RPMI8226 (cell line): ENCODE measurements at regions not wholly inside any gene's neighbourhood (a gene's known extent, or its start where the extent isn't known, plus 50 kb on each side); places are given as distances from the start of the nearest gene placed in this dataset.
"Not testable (repeated sequence)": the region's sequence is repeated elsewhere in the genome, so short reads cannot be mapped to it uniquely, and the experiment has no call there.

Source experiments
- DNase-seq: peaks from one replicate; pipeline ENCODE4 v3.0.0-alpha.2; 2015

GRCh38 chrX:109155161-109155560, 326.7 kb downstream of the GUCY2F start:
- no peak for DNase-seq

- DNase-seq = not testable (repeated sequence)
Observed at GRCh38 chrX:109144173-109144572, 337.7 kb downstream of the GUCY2F start.

GRCh38 chrX:109140463-109140862, 341.4 kb downstream of the GUCY2F start:
- no peak for DNase-seq

GRCh38 chrX:109134777-109135176, 347.1 kb downstream of the GUCY2F start:
- DNase-seq = no peak

GRCh38 chrX:109125304-109125703, 356.6 kb downstream of the GUCY2F start:
- no peak for DNase-seq

GRCh38 chrX:109089359-109089758, 353.0 kb upstream of the IRS4 start:
- DNase-seq = no peak

GRCh38 chrX:109077788-109078187, 341.4 kb upstream of the IRS4 start:
- DNase-seq = no peak

- DNase-seq = not testable (repeated sequence)
Observed at GRCh38 chrX:109054181-109054581, 317.8 kb upstream of the IRS4 start.

GRCh38 chrX:109049903-109050302, 313.5 kb upstream of the IRS4 start:
- no peak for DNase-seq

- DNase-seq = no peak
Observed at GRCh38 chrX:109049416-109049815, 313.1 kb upstream of the IRS4 start.

- DNase-seq = no peak
Observed at GRCh38 chrX:109040057-109040456, 303.7 kb upstream of the IRS4 start.

- no peak for DNase-seq
Observed at GRCh38 chrX:109036624-109037023, 300.3 kb upstream of the IRS4 start.

GRCh38 chrX:108993909-108994308, 257.5 kb upstream of the IRS4 start:
- DNase-seq = no peak

- DNase-seq = not testable (repeated sequence)
Observed at GRCh38 chrX:108972899-108973298, 236.5 kb upstream of the IRS4 start.

GRCh38 chrX:108947205-108947604, 210.8 kb upstream of the IRS4 start:
- DNase-seq = no peak

GRCh38 chrX:108946531-108946930, 210.2 kb upstream of the IRS4 start:
- DNase-seq = no peak

- no peak for DNase-seq
Observed at GRCh38 chrX:108945883-108946523, 209.6 kb upstream of the IRS4 start.

- no peak for DNase-seq
Observed at GRCh38 chrX:108914791-108915190, 178.4 kb upstream of the IRS4 start.

GRCh38 chrX:108903831-108904230, 167.5 kb upstream of the IRS4 start:
- not testable (repeated sequence) for DNase-seq

GRCh38 chrX:108900333-108900732, 164.0 kb upstream of the IRS4 start:
- no peak for DNase-seq

GRCh38 chrX:108896349-108896748, 160.0 kb upstream of the IRS4 start:
- not testable (repeated sequence) for DNase-seq

- DNase-seq = no peak
Observed at GRCh38 chrX:108892501-108892900, 156.1 kb upstream of the IRS4 start.

- DNase-seq = no peak
Observed at GRCh38 chrX:108875548-108875947, 139.2 kb upstream of the IRS4 start.

GRCh38 chrX:108843039-108843438, 106.7 kb upstream of the IRS4 start:
- not testable (repeated sequence) for DNase-seq

- no peak for DNase-seq
Observed at GRCh38 chrX:108833993-108834392, 97.6 kb upstream of the IRS4 start.
